Kidney glomerular epithelial cell (primary cell): ENCODE measurements at regions not wholly inside any gene's neighbourhood (a gene's known extent, or its start where the extent isn't known, plus 50 kb on each side); places are given as distances from the start of the nearest gene placed in this dataset.

Source experiments
- DNase-seq: peaks from one replicate; lab custom pipeline; 2025; lab: John Stamatoyannopoulos, UW

DNA sequence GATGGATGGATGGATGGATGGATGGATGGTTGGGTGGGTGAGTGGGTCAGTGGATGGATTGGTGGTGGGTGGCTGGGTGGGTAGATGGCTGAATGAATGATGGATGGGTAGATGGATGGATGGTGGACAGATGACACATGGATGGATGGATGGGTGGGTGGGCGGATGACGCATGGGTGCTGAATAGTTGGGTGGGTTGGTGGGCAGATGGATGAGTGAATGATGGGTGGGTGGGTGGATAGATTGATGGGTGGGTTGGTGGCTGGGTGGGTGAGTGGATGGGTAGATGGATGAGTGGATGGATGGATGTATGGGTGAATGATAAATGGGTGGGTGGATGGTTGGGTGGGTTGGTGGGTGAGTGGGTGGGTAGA, 69.9 kb upstream of the NKX1-1 start:
- no peak for DNase-seq

DNA sequence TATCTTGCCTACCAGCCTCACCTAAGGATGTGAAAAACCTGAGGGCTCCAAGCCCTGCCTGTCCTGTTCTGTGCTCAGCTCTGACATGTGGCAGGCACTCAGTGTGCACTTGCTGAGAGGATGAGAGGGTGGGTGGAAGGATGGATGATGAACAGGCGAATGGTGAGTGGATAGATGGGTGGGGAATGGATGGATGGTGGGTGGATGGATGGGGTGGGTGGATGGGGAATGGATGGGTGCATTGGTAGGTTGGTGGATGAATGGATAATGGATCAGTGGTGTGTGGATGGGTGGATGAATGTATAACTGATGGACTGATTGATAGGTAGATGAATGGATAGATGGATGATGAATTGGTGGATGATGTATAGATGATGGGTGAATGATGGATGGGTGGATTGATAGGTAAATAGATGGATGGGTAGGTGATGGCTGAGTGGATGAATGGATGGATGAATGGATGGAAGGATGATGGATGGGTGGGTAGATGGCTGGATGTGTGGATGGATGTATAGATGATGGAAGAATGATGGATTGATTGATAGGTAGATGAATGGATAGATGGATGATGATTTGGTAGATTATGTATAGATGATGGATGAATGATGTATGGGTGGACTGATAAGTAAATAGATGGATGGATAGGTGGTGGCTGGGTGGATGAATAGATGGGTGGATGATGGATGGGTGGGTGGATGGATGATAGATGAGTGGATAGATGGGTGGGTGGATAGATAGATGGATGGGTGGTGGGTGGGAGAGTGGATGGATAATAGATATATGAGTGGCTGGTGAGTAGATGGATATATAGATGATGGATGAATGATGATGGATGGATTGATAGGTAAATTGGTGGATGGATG, 69.3 kb upstream of the NKX1-1 start:
- DNase-seq = no peak

DNA sequence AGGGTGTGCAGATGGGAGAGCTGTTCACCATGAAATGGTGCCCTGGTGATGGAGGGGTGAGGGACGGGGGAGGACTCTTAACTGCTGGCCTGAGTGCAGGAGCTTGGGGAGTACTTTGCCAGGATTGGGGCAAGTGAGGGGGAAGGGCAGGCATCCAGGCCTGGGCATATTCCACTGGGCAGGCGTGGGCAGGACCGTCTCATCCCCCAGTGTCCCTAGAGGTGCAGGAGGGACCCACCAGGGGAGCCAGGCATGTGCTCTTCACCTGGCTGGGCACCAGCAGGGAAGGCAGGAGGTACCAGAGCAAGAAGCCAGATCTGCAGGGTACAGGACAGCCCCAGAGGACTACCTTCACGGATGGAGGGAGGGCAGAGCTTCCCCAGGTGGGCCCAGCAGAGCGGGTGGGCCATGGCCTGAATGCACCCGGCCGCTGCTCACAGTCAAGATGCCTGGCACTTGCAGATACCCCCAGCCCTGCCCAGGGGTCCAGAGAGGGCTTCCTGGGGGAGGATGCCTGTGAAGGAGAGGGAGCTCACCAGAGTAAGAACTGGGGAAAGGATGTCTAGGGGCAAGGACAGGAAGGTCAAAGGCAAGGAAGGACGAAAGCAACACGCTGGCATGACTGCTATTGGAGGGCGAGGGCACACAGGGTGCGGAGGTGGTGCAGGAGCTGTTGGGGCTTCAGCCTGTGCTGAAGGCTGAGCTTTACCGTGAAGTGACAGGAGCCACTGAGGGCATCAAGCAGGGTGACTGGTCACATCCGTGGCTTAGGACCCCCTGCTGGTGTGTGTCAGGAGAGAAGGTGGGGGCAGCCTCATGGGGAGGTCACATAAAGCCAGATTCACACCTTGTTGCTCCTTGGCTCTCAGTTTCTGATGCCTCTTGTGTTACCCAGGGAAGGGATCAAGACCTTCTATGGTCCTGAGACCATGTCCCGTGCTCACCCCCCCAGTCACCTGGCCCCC, 68.2 kb upstream of the NKX1-1 start:
- DNase-seq = no peak

DNA sequence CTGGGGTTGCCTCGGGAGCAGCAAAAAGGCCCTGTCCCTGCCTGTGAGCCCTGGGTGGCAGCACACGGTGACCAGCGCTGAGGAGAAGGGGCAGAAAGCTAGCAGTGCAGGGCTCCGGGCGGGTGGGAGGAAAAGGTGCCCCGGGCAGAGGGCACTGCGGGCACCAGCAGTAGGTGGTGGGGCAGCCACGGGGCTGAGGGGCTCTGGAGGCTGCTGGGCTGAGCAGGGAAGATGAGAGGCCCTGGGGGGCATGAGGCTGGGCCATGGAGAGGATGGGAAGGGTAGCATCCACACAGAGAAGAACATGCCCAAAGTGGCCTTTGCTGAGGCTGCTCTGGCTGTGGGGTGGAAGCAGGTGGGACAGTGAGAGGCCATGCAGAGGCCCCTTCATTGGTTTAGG, 67.5 kb upstream of the NKX1-1 start:
- DNase-seq = no peak

DNA sequence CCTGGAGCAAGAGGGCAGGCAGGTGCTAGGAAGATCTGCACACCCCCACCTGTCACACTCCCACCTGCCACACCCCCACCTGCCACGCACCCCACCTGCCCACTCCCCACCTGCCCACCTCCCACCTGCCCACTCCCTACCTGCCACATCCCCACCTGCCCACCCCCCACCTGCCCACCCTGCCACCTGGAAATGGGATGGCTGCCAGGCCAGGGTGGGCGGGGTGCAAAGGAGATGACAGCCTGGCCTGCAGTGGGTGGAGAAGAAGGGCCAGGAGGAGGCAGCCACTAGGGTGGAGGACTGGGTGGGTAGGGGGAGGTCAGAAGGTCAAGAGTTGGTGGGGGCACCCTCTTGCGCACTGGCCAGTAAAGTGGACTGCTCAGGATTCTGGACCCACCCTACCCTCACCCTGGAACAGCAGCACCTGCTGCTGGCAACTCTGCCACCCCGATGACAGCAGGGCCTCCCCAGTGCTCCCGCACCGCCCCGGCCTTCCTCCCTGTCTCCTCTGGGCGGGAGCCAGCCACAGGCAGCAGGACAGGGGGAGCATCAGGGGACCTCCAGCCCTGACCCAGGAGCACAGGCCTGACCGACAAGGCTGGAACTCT, 66.8 kb upstream of the NKX1-1 start:
- DNase-seq = no peak

DNA sequence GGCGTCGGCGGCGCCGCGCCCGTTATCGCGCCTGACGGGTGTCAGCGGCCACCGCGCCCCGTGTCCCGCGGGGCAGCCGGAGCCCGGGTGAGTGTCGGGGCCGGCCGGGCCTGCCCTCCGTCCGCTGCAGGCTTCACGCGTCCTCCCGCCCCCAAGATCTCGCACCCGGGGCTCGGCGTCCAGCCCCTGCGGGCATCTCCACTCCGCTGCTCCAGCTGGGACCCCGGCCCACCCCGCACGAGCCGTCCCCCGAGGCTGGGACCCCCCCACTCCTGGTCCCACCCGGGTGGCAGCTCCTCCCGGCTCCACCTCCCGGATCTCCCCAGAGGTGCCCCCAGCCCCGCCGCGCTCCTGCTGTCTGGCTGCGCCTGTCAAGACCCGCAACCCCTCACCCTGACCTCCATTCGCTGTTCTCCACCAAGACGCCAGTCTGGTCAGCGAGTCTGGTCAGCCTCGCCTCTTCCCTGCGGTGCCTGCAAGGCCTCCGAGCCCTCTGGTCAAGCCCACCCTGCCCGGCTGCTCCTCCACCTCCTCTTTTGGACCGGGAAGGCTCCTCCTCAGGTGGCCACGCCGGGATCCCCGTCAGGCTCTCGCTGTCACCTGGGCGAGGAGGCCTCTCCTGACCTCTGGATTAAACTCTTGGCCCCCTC, 66.0 kb upstream of the NKX1-1 start:
- DNase-seq = no peak

DNA sequence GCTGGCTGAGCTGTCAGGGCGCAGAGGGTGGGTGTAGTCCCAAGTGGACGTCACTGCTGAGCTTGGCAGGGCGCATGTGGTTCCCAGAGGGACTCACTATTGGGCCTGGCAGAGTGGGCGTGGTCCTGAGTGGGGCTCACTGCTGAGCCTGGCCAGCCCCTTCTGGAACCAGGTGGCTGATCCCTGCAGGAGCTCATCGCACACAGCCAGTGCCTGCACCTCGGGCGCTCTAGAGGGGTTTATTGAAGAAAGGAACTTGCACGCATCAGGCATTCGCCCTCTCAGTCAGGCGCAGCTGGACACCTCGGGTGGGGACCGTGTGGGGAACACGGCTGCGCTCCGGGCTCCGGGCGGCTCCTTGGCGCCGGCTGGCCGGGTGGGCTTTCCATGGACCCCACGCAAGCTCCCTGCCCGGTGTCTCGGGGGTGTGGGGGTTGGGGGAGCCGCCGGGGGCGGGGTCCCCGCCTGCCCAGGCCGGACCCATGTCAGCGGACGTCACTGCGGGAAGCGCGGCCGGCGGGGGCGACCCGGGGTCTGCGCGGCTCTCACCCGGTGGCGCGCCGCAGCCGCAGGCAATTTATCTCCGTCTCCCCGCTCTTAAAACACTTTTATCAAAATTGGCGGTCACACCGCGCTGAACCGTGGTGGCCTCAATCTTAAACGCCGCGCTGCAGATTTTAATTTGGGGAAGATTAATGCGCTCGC, 65.4 kb upstream of the NKX1-1 start:
- no peak for DNase-seq

DNA sequence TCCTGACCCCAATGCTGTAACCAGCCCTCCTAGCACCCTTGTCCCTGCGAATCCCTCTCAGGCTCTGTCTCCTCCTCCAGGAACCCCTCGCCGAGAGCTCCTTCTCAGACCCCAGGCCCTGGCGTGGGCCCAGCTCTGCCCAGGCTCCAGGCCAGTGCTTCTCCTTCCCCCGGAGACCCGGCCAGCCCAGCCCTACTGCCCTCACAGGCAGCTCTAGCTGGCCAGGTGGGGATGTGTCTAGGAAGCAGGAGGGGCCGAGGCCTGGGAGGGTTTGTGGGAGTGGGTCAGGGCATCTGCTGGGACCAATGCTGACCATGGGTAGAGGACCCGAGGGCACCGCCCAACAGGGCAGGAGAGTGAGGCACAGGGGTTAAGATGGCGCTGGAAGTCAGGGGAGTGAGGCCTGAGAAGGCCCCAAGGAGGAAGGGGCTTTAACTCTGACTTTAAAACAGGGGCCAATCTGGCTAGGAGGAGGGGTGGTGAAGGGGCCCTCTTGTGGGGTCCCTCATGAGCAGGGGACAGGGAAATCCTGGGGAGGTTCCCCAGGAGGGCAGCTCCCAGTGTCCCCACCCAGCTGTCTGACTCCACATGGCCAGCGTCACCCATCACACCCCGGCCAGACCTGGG, 64.7 kb upstream of the NKX1-1 start:
- DNase-seq = no peak

DNA sequence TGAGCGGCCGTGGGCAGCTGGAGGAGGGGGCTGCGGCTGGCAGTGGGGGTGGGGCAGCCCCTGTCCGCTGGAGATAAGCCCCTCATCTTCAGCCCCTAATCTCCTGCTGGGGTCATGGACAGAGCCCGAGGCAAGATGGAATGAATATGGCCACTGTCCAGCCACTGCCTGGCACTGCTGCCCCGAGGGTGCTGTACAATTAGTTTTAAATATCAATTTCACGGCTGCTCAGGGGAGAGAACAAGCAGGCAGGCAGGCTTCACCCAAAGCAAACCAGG, 64.1 kb upstream of the NKX1-1 start:
- no peak for DNase-seq

DNA sequence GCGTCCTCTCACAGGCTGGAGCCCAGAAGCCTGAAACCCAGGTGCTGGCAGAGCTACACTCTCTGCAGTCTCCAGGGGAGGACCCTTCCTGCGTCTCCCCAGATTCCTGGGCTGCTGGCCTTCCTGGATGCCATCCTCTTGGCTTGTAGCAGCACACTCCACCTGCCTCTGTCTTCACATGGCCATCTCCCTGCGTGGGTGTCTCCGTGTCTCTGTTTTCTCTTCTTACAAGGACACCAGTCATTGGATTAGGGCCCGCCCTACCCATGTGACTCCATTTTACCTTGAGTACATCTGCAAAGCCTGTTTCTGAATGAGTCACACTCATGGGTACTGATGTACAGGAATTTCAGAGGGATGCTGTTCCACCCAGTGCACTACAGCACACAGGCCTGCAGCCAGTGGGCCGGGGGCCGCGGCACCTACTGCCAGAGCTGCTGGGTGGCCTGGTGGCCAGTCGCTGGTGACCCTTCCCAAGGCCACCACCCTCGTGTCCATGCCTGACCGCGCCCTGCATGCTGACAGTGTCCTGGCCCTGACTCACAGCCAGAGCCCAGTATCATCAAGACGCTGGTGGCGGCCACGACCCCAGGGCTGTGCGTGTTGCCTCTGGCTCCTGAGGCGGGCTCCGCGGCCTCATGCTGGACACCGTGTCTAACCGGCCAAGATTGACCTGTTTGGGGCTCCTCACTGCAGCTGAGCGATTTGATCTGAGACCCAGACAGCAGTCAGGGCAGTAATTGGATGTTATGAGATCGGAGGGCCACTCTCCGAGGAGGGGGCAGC, 63.6 kb upstream of the NKX1-1 start:
- DNase-seq = no peak

DNA sequence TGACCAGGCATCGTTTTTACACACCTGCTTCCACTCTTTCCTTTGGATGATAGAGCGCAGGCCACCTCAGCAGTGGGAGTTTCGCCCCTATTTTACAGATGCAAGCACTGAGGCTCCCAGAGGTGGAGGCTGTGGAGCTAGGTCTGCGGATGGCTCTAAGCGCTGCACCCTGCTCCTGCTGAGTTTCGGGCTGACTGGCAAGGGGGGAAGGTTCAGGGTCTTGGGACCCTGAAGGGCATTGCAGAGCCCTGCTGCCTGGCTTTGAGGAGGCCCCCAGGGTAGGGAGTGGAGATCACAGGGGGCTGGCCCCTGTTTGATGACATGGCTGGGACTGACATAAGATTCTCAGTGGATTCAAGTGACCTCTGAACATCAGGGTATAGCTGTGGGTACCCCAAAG, 62.8 kb upstream of the NKX1-1 start:
- no peak for DNase-seq

DNA sequence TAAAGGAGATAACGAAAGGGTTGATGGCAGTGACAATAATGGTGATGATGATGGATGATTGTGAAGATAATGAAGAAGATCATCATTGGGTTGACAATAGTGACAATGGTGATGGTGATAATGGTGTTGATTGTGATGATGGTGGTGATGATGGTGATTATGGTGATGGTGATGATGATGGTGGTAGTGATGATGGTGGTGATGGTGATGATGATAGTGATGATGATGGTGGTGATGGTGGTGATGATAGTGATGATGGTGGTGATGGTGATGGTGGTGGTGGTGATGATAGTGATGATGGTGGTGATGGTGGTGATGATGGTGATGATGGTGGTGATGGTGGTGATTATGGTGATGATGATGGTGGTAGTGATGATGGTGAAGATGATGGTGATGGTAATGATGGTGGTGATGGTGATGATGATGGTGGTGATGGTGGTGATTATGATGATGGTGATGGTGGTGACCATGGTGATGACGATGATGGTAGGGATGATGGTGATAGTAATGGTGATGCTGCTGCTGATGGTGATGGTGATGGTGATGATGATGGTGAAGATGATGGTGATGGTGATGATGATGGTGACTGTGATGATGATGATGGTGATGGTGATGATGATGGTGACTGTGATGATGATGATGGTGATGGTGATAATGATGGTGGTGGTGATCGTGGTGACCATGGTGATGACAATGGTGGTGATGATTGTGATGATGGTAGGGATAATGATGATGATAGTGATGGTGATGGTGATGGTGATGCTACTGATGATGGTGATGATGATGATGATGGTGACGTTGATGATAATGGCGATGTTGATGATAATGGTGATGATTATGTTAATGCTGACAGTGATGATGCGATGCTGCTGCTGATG, 61.6 kb upstream of the NKX1-1 start:
- no peak for DNase-seq

DNA sequence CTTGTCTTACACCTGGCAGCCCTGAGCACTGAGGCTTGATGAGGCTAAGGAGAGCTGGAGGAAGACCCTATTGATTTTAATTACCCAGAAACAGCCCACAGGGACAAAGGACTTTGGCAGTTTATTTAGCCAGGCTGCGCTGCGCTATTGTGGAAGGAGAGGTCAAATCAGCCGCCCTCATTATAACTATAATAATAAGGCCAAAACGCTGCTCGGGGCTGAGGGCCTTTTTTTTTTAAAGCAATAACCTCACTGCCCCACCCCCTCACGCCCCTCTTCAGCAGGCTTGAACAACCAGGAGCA, 60.6 kb upstream of the NKX1-1 start:
- no peak for DNase-seq

DNA sequence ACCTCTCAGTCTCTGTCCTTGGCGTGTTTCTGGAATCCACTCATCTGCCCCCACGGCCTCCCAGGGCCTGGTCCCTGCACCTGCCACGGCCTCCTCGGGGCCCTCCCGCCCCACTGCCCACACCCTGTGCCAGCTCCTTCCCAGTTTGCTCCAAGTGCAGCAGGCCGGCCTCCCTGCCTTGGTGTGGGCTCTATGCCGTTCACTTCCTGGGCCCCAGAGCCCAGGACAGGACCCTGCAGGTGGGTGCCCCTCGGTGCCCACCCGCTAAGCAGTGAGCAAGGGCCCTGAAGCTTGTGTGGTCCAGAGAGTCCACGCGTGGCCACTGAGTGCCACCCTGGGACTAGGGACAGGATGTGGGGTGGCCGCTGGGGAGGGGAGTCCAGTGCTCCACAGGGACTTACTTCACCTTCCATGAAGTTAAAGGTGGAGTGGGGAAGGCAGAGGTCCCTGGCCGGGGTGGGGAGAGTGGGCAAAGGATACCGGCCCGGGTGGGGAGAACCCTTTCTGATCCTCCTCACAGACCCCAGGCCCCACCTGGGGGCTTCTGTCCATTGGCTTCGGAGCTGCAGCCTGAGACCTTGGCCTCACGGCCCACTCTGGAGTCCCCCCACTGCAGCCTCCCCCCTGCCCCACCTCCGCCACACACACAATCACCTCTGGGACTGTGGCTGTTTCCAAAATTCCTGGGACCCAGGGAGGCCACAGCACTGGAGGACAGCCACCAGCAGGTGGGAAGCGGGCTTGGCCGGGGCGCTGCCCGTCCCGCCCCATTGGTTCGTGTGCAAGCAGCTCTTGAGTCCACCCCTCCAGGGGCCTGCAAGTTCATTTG, 60.0 kb upstream of the NKX1-1 start:
- DNase-seq = no peak

DNA sequence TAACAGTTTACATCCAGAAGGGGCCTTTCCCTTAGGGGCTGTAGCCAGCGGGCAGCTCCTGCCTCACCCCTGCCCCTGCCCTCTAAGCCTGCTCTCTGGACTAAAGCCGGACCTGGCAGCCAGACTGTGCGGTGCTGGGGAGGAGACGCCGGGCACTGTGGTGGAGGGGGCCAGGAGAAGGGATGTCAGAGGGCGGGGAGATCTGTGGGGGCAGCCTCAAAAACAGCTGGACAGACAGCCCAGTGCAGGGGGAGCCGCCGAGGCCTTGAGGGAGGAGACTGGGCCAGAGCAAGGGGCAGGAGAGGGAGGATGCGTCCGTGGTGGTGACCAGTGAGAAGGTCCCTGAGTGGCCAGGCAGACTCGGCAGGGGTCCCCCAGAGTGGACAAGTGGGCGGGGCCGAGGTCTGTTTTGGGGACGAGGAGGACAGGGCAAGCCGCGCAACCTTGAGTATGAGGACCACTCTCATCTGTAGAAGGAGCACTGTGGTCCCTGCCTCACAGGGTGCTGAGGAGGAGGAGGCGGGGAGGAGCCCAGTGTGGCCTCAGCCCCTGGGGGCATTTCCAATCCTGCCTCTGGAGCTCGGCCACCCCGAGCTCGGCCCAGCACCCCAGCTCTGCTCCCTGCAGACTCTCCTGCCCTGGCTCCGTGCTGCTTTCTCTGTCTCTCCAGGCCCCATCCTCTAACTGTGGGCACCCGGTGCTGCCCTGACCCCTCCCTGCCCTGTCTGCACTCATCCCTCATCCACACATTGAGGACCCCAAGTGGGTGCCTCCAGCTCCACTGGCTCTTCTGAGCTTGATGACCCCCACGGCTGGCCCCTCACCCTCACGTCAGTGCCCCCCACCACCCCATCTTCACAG, 59.2 kb upstream of the NKX1-1 start:
- no peak for DNase-seq

DNA sequence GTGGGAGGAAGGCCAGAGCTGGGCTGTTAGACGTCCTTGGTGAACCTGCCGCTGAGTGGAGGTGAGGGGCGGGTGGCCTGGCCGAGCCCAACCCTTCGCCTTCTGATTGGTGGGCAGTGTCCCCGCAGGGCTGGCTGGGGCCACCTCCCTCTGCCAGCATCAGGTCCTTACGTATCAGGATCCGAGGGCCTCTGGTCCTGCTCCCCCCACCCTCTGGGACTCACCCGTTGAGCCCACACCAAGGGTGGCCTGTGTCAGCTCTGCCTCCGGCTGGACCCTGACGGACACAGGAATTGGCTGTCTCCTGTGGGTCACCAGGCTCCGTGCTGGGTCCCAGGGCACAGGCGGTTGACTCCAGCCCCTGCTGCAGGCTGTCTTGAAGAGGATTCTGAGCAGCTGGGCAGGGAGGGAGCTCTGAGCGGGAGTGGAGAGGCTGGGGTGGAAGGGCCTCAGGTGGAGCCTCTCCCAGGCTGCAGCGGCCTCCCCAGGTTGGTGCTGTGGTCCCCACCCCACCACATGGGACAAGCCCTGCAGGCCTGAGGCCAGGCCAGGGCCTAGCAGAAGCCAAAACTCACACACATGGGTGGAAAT, 58.4 kb upstream of the NKX1-1 start:
- DNase-seq = no peak

DNA sequence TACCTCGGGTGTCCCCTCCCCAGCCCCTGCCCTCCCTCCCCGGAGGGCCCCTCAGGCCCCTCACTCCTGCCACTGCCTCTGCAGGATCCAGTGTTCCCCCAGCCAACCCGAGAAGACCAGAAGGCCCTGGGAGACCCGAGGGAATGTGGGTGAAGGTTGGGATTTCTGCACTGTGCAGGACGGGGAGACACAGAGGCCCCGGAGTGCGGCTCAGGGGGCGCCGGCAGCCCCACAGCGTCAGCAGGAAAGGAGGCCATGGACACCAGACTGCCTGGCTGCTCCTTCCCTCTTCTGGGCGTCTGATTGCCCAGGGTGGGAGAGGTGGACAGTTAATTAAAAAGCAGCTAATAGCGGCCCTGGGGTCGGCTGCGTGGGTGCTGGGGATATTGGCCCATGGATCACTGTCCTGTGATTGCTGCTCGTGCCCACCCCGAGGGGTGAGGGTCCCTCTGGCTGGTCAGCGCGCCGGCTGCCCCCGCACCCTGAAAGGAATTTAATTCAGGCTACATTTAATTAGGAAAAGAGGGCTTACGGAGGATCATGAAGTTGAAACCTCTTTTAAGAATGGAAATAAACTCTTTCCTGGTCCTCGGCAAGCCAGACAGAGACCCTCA, 57.8 kb upstream of the NKX1-1 start:
- DNase-seq = no peak
